ENCODE measurements at regions not wholly inside any gene's neighbourhood (a gene's known extent, or its start where the extent isn't known, plus 50 kb on each side); places are given as distances from the start of the nearest gene placed in this dataset.
"Not testable (repeated sequence)": the region's sequence is repeated elsewhere in the genome, so short reads cannot be mapped to it uniquely, and the experiment has no call there.

- no peak for FAIRE-seq
- DNase-seq (ENCODE audit: insufficient read length, low spot score) = no peak
- no peak for TF ChIP-seq POLR2A (IDR thresholded peaks at IDR 0.05; ENCODE audit: low read depth, low read length)
These were observed 109.2 kb downstream of the OSTF1 start for GRCh38 chr9:75197561-75197960.

DNA sequence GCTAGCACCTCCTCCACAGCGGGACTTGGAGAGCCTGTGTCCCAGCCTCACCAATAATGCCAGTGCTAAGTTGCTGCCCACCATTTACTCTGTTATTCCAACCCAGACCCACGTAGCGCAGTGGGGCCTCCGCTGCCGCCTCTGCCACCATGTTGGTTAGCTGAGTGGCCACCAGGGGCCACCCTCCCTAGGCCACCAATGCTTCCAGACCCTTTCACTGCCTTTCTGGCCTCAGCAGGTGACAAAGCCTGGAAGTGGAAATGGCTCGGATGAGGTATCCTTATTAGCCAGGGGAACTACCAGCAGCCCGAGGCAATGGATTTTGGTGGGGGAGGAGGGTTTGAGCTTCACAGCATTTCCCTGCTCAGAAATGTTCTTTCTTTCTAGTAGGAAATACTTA lies 110.1 kb downstream of the OSTF1 start:
- FAIRE-seq = no peak
- no peak for TF ChIP-seq POLR2A (IDR thresholded peaks at IDR 0.05; ENCODE audit: low read depth, low read length)

GRCh38 chr9:75200892-75201470 lies 112.7 kb downstream of the OSTF1 start:
- no peak for TF ChIP-seq POLR2A (IDR thresholded peaks at IDR 0.05; ENCODE audit: low read depth, low read length)
- DNase-seq (ENCODE audit: insufficient read length, low spot score) (no peak), FAIRE-seq (no peak)

More for the DNA sequence above, 110.1 kb downstream of the OSTF1 start:
- no peak for DNase-seq (ENCODE audit: insufficient read length, low spot score)

DNA sequence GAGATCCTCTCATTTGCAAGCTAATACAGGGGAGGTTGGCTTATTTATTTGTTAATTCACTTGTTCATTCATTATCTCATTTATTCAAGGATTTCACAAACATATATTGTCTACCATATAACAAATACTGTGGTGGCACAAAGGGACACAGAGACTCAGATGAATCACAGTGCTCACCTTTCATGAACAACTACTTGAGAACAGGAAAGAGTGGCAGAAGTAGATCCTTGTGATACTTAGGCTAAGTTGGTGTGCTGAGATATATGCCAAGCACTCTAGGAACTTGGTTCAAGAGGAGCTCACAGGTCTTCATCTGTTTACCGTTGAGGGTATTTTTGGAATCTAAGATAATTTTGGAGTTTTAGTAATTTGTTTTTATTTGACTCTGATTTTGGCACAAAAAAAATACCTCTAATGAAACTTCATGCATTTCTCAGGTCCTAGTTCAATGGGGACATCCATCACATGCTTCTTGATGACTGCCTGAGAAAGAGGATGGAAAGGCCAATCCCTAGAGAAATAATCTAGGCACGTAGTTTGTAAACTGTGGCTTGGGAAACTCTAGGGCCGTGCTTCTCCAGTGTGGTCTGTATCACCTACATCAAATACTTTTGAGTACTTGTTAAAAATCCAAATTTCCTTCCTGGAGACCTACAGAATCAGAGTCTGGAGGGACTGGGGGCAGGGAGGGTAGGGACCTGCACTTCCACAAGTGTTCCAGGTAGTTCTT lies 113.3 kb downstream of the OSTF1 start:
- TF ChIP-seq POLR2A (IDR thresholded peaks at IDR 0.05; ENCODE audit: low read depth, low read length) = no peak
- DNase-seq (ENCODE audit: insufficient read length, low spot score) = no peak
- FAIRE-seq = no peak

- not testable (repeated sequence) for DNase-seq (ENCODE audit: insufficient read length, low spot score); FAIRE-seq
These were observed 119.7 kb downstream of the OSTF1 start for GRCh38 chr9:75207997-75208396.

DNA sequence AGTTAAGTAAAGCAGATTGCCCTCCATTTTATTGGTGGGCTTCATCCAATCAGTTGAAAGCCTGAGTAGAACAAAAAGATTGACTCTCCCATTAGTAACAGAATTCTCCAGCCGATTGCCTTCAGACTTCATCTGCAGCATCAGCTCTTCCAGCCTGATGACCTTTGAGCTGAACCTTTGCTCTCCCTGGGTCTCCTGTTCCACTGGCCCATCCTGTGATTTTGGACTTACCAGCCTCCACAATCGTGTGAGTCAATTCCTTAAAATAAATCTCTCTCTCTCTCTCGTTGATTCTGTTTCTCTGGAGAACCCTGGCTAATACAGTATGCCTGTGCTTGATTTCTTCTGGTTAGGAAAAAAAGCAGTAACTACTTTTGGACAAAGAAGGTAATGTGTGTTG lies 121.9 kb downstream of the OSTF1 start:
- no peak for TF ChIP-seq POLR2A (IDR thresholded peaks at IDR 0.05; ENCODE audit: low read depth, low read length)
- no peak for FAIRE-seq
- no peak for DNase-seq (ENCODE audit: insufficient read length, low spot score)

GRCh38 chr9:75213765-75214164 lies 125.5 kb downstream of the OSTF1 start:
- no peak for TF ChIP-seq POLR2A (IDR thresholded peaks at IDR 0.05; ENCODE audit: low read depth, low read length)
- FAIRE-seq (no peak), DNase-seq (ENCODE audit: insufficient read length, low spot score) (no peak)

GRCh38 chr9:75226403-75227139 lies 138.3 kb downstream of the OSTF1 start:
- FAIRE-seq (no peak), DNase-seq (ENCODE audit: insufficient read length, low spot score) (no peak)
- no peak for TF ChIP-seq POLR2A (IDR thresholded peaks at IDR 0.05; ENCODE audit: low read depth, low read length)

DNA sequence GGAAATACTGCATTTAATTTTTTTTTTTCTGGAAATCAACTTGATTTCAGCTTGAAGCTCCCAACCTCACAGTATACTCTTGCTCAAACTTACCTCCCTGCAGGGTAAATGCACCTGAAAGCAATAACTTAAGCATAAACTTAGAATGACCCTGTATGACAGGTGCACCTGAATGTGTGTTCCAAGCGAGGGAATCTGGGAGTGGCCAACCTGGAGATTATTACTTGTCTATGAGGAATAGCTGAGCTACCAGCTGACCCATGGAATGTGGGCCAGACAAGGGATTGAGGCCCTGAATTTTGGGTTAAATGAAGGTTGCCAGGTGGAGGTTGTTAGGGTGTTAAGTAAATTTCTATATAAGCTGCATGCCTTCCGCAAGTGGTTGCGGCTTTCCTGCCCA lies 140.6 kb downstream of the OSTF1 start:
- FAIRE-seq = no peak
- DNase-seq (ENCODE audit: insufficient read length, low spot score) = no peak
- TF ChIP-seq POLR2A (IDR thresholded peaks at IDR 0.05; ENCODE audit: low read depth, low read length) = no peak

DNA sequence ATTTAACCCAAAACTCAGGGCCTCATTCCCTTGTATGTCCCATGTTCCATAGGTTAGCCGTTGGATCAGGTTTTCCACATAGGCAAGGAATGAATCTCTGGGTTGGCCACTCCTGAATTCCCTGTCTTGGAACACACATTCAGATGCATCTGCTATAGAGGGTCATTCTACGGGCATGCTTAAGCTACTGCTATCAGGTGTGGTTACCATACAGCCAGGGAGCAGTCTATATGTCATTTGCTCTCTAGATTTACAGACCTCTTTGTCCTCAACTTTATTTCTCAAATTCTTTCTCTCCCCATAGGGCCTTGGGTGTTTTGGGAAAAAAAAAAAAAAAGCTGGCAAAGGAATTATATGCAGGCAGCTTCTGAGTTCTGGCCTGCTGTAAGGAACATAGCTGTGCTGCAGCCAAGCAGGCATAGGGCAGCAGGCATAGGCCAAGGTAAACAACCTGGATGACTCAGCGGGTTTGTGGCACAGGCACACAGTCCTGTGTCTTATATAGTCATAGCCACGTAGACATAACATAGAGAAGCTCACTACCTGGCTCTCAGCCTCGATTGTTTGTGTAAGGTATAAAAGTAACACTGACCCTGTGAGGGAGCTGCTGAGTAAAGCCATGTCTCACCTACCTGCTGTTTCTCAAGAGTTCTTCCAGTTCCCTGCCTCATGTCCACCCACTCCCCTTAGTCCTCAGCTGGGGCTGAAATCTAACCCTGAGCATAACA lies 141.5 kb downstream of the OSTF1 start:
- DNase-seq (ENCODE audit: insufficient read length, low spot score) (no peak), FAIRE-seq (no peak)
- TF ChIP-seq POLR2A (IDR thresholded peaks at IDR 0.05; ENCODE audit: low read depth, low read length) = no peak

DNA sequence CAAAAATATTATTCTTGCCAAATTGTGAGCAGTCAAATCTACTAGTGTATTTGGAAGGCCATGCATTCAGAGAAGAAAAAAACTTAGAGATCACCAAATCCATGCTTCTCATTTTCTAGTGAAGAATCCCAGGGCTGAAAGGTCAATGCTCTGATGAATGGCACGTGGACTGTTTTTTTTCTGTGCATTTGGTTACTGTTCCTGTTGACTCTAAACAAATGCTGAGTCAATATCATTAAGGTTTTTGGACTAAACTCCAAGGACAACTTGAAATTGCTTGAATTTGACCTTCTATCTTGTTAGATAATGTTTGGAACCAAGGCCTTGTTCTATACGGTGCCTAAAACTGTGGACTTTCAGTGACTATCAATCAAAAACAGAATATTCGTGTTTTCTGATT lies 142.2 kb downstream of the OSTF1 start:
- FAIRE-seq = no peak
- DNase-seq (ENCODE audit: insufficient read length, low spot score) = no peak
- TF ChIP-seq POLR2A (IDR thresholded peaks at IDR 0.05; ENCODE audit: low read depth, low read length) = no peak

DNA sequence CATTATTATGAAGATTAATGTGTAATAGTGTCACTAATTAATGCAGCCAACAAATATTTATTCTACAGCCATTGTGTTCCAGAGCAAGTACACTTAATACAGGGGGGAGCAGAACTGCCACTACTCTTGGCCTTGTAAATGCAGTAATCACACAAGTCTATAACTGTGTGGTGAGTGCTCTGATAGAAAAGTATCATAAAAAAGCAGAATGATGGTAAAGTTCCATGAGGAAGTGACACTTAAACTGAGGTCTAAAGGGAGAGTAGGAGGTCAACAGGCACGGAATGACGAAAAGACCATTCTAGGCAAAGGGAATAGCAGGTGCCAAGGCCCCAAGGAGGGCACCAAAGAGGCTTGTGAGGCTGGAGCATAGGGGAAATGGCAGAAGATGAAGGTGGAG lies 142.9 kb downstream of the OSTF1 start:
- DNase-seq (ENCODE audit: insufficient read length, low spot score) (no peak), FAIRE-seq (no peak)
- no peak for TF ChIP-seq POLR2A (IDR thresholded peaks at IDR 0.05; ENCODE audit: low read depth, low read length)

- no peak for FAIRE-seq
- no peak for DNase-seq (ENCODE audit: insufficient read length, low spot score)
These were observed 144.7 kb downstream of the OSTF1 start for GRCh38 chr9:75233011-75233410.

DNA sequence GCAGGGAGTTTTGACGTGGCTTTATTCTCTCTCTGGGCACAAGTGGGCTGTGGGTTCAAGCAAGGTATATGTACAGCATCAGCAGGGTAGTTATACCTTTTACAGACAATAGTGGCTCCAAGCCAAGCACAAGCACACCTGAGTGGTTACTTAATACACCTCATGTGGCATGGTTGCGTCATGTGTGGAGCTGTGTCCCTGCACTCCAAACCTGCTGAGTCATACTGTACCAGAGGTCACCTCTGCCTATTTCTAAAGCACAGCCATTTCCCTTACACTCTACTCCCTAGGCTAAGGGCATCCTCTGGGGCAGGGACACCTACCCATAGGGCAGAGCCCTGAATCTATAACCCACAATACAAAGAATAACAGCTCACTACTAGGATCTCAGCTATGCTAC lies 147.3 kb downstream of the OSTF1 start:
- FAIRE-seq (no peak), DNase-seq (ENCODE audit: insufficient read length, low spot score) (no peak)
- TF ChIP-seq POLR2A (IDR thresholded peaks at IDR 0.05; ENCODE audit: low read depth, low read length) = no peak

More at GRCh38 chr9:75233011-75233410, 144.7 kb downstream of the OSTF1 start:
- no peak for TF ChIP-seq POLR2A (IDR thresholded peaks at IDR 0.05; ENCODE audit: low read depth, low read length)
